ENCODE measurements at regions not wholly inside any gene's neighbourhood (a gene's known extent, or its start where the extent isn't known, plus 50 kb on each side); places are given as distances from the start of the nearest gene placed in this dataset.

DNA sequence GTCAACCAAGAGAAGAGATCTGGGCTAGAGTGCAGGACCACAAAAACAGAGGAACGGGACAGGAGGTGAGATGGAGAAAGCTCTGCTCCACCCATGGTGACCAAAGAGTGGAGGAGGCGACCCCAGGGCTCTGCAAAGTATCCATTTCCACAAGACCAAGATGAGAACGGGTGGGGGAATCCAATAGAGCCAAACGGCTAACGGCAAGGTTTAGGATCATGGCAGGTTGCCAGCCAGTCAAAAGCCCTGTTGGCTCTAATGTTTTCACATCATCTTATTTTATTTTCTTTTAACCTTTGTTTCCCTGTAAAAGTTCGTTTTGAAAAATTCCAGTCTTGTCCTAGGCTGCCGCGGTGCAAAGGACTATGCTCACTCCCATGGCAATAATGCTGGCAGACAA is 52.1 kb upstream of the CHST1 start:
- TF ChIP-seq, protein P1, sequence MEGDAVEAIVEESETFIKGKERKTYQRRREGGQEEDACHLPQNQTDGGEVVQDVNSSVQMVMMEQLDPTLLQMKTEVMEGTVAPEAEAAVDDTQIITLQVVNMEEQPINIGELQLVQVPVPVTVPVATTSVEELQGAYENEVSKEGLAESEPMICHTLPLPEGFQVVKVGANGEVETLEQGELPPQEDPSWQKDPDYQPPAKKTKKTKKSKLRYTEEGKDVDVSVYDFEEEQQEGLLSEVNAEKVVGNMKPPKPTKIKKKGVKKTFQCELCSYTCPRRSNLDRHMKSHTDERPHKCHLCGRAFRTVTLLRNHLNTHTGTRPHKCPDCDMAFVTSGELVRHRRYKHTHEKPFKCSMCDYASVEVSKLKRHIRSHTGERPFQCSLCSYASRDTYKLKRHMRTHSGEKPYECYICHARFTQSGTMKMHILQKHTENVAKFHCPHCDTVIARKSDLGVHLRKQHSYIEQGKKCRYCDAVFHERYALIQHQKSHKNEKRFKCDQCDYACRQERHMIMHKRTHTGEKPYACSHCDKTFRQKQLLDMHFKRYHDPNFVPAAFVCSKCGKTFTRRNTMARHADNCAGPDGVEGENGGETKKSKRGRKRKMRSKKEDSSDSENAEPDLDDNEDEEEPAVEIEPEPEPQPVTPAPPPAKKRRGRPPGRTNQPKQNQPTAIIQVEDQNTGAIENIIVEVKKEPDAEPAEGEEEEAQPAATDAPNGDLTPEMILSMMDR (IDR thresholded peaks at IDR 0.05; ENCODE audit: extremely low read depth in 1 of 2, insufficient read depth in 1 of 2, low read depth in 1 of 2, low read length in 2 of 2): no peak
- TF ChIP-seq POLR2A (IDR thresholded peaks at IDR 0.05; ENCODE audit: low read depth, low read length): no peak
- no peak for TF ChIP-seq EZH2 (IDR thresholded peaks at IDR 0.05; ENCODE audit: borderline replicate concordance, low read depth, low read length, severe bottlenecking)
- no peak for TF ChIP-seq POLR2AphosphoS5 (IDR thresholded peaks at IDR 0.05; ENCODE audit: insufficient read depth, low read depth, low read length)
- TF ChIP-seq, protein P2, sequence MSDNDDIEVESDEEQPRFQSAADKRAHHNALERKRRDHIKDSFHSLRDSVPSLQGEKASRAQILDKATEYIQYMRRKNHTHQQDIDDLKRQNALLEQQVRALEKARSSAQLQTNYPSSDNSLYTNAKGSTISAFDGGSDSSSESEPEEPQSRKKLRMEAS (IDR thresholded peaks at IDR 0.05; ENCODE audit: insufficient read depth, insufficient read length): no peak
- no peak for TF ChIP-seq MYC (IDR thresholded peaks at IDR 0.05; ENCODE audit: low read depth, low read length)
- no peak for TF ChIP-seq FOS (IDR thresholded peaks at IDR 0.05; ENCODE audit: borderline replicate concordance, insufficient read depth, low read length)
- TF ChIP-seq JUN (IDR thresholded peaks at IDR 0.05; ENCODE audit: borderline replicate concordance, insufficient read depth, insufficient read length, low read depth): no peak

Measured in endothelial cell of umbilical vein (primary cell).